ENCODE measurements at regions not wholly inside any gene's neighbourhood (a gene's known extent, or its start where the extent isn't known, plus 50 kb on each side); places are given as distances from the start of the nearest gene placed in this dataset.

GRCh38 chr4:33349376-33349775, 2629.2 kb downstream of the PCDH7 start:
- TF ChIP-seq CTCF (conservative IDR thresholded peaks at IDR 0.05; ENCODE audit: low read depth, low read length) (no peak), EZH2 (IDR thresholded peaks at IDR 0.05; ENCODE audit: borderline replicate concordance, low read depth, low read length, poor library complexity, severe bottlenecking) (no peak)
